HepG2 (cell line): ENCODE measurements at regions not wholly inside any gene's neighbourhood (a gene's known extent, or its start where the extent isn't known, plus 50 kb on each side); places are given as distances from the start of the nearest gene placed in this dataset.

Source experiments
- ATAC-seq: fragments of 200-7000 bp; cut with Tn5 transposase; 3 replicates; pipeline ENCODE4 v1.9.1; 2020; ENCODE audit warnings: mild to moderate bottlenecking, moderate library complexity
- BruUV-seq: library from RNA; stranded (reverse); fragments of 400-500 nt; replicated peaks from 2 replicates; lab custom pipeline; 2021; lab: Mats Ljungman, UMichigan
- CTCF ChIA-PET: fragments of 300-600 bp; formaldehyde crosslinking; extraction: SDS; loops from one replicate; lab custom pipeline; 2021; ENCODE audit warnings: low total read pairs, inconsistent platforms, low intra/inter-chr PET ratio; lab: Yijun Ruan, JAX
- POLR2A ChIA-PET: fragments of 350-600 bp; sonication (Branson Sonifier 250); formaldehyde crosslinking; loops from one replicate; lab custom pipeline; 2020; ENCODE audit warnings: antibody characterized with exemption, inconsistent platforms; lab: Yijun Ruan, JAX
- DNase-seq: peaks from one replicate; pipeline ENCODE4 v3.0.0-alpha.2; 2015; ENCODE audit warnings: low spot score
- FAIRE-seq: peaks from 3 replicates; lab custom pipeline; 2011; peaks lifted over from hg19 to GRCh38; lab: Jason Lieb, UNC
- H2AFZ ChIP-seq: one replicate; pipeline ENCODE4 v1.6.1; 2011; ENCODE audit warnings: low read length, inconsistent platforms
- H3K27ac ChIP-seq: fragments of 300-600 bp; 3 replicates; pipeline ENCODE4 v1.8.0; 2011; ENCODE audit warnings: mixed run types, mild to moderate bottlenecking, mixed read lengths, low read length, inconsistent platforms; ENCODE audit not compliant: insufficient read depth; ENCODE audit errors: extremely low read length
- H3K27me3 ChIP-seq, 2 experiments: fragments of 200-600 bp in 1 of 2; 2 replicates in 1 of 2; 3 replicates in 1 of 2; pipeline versions ENCODE4 v1.6.0 to v1.8.0; 2011; ENCODE audit warnings: low read length in 2 of 2, mild to moderate bottlenecking in 2 of 2, moderate library complexity in 2 of 2, inconsistent platforms in 1 of 2; ENCODE audit not compliant: insufficient read depth in 2 of 2, control insufficient read depth in 1 of 2
- H3K36me3 ChIP-seq, 2 experiments: fragments of 200-600 bp in 1 of 2; replicated peaks in 1 of 2; 2 replicates in 1 of 2; 3 replicates in 1 of 2; pipeline versions ENCODE4 v1.5.1 to v1.8.0; 2011; ENCODE audit warnings: low read length in 2 of 2, inconsistent platforms in 1 of 2; ENCODE audit not compliant: insufficient read depth in 2 of 2, control insufficient read depth in 1 of 2
- H3K4me1 ChIP-seq: 2 replicates; pipeline ENCODE4 v1.5.1; 2012; ENCODE audit warnings: low read length, inconsistent platforms; ENCODE audit not compliant: insufficient read depth
- H3K4me2 ChIP-seq: 2 replicates; pipeline ENCODE4 v1.6.0; 2011; ENCODE audit warnings: low read depth, low read length, inconsistent platforms
- H3K4me3 ChIP-seq, 3 experiments: fragments of 200-600 bp in 1 of 3; sonication (generic), shearing (Covaris generic) in 1 of 3; replicated peaks in 1 of 3; 2 replicates each; pipeline ENCODE4 v1.5.1; 2011 to 2016; ENCODE audit warnings: low read length in 3 of 3, inconsistent platforms in 2 of 3, low read depth in 2 of 3, mild to moderate bottlenecking in 2 of 3, control low read depth in 1 of 3, mixed read lengths in 1 of 3; ENCODE audit not compliant: insufficient read depth in 1 of 3
- H3K79me2 ChIP-seq: one replicate; pipeline ENCODE4 v1.6.1; 2011; ENCODE audit warnings: low read length, inconsistent platforms; ENCODE audit not compliant: insufficient read depth
- H3K9ac ChIP-seq: 2 replicates; pipeline ENCODE4 v1.6.0; 2011; ENCODE audit warnings: mild to moderate bottlenecking, low read depth, low read length, inconsistent platforms; ENCODE audit not compliant: insufficient read depth
- H3K9me3 ChIP-seq: 2 replicates; pipeline ENCODE4 v1.5.1; 2012; ENCODE audit warnings: mild to moderate bottlenecking, low read length
- H4K20me1 ChIP-seq: 2 replicates; pipeline ENCODE4 v1.6.0; 2011; ENCODE audit warnings: inconsistent platforms, mild to moderate bottlenecking, low read length, moderate library complexity; ENCODE audit not compliant: insufficient read depth
- AHDC1 ChIP-seq: sonication (generic); formaldehyde crosslinking; IDR thresholded peaks from 2 replicates; pipeline ENCODE4 v1.5.1; 2020; ENCODE audit warnings: mild to moderate bottlenecking, missing genetic modification reagents, borderline replicate concordance
- AHR ChIP-seq: IDR thresholded peaks from 2 replicates; pipeline ENCODE4 v1.6.1; 2018; ENCODE audit warnings: missing genetic modification reagents, missing compliant biosample characterization
- FOXK2 ChIP-seq: fragments of 450-650 bp; IDR thresholded peaks from 2 replicates; pipeline ENCODE4 v1.6.1; 2016
- KDM6A ChIP-seq: IDR thresholded peaks from 2 replicates; pipeline ENCODE4 v1.6.1; 2016; ENCODE audit warnings: low read depth
- PITX1 ChIP-seq: sonication (generic); formaldehyde crosslinking; IDR thresholded peaks from 2 replicates; pipeline ENCODE4 v1.5.1; 2020; ENCODE audit warnings: mild to moderate bottlenecking, missing genetic modification reagents
- SNAI1 ChIP-seq: sonication (generic); formaldehyde crosslinking; IDR thresholded peaks from 2 replicates; pipeline ENCODE4 v1.5.0; 2020; ENCODE audit warnings: mild to moderate bottlenecking, missing genetic modification reagents, borderline replicate concordance
- STAG1 ChIP-seq: sonication (generic); formaldehyde crosslinking; IDR thresholded peaks from 2 replicates; pipeline ENCODE4 v1.4.0; 2020; ENCODE audit warnings: missing genetic modification reagents
- TARDBP ChIP-seq: sonication (generic); formaldehyde crosslinking; IDR thresholded peaks from 2 replicates; pipeline ENCODE4 v1.8.0; 2022; ENCODE audit warnings: mild to moderate bottlenecking, missing genetic modification reagents
- TEAD3 ChIP-seq: optimal IDR thresholded peaks from 2 replicates; pipeline ENCODE3; 2016; ENCODE audit warnings: borderline replicate concordance
- ZNF142 ChIP-seq: sonication (generic); formaldehyde crosslinking; IDR thresholded peaks from 2 replicates; pipeline ENCODE4 v1.4.0; 2020; ENCODE audit warnings: missing genetic modification reagents
- ZNF513 ChIP-seq: sonication (generic); formaldehyde crosslinking; conservative IDR thresholded peaks from 2 replicates; pipeline ENCODE4 v1.5.0; 2020; ENCODE audit warnings: missing genetic modification reagents
- ZSCAN12 ChIP-seq: sonication (generic); formaldehyde crosslinking; IDR thresholded peaks from 2 replicates; pipeline ENCODE4 v1.9.0; 2021; ENCODE audit warnings: mild to moderate bottlenecking, missing genetic modification reagents
- WGBS: methylation state at CpG from one replicate; pipeline ENCODE4 v1.1.6; 2017; ENCODE audit warnings: low lambda C conversion rate; 5-methylcytosine and 5-hydroxymethylcytosine counted together
- in situ Hi-C: cut with HindIII; loops from 2 replicates; pipeline ENCODE4 v1.10.0; 2017; ENCODE audit warnings: low pct_unique_long_range_greater_than_20kb; ENCODE audit not compliant: extremely low pct_ligation_motif_present
- intact Hi-C: fragments of 100-400 bp; cut with micrococcal nuclease; formaldehyde crosslinking; loops from one replicate; pipeline ENCODE4 v1.10.0; 2022; ENCODE audit not compliant: unreplicated experiment

GRCh38 chr2:167689444-167689843 is 558.0 kb downstream of the STK39 start (continued):
- peak; percentile 82 for TF ChIP-seq TEAD3 (CRISPR knock-in tag)
- no peak for TF ChIP-seq FOXK2
- no peak for TF ChIP-seq AHR
- TF ChIP-seq STAG1 (CRISPR knock-in tag): peak; percentile 58

GRCh38 chr2:167686691-167687090 is 560.7 kb downstream of the STK39 start:
- peak overlapping the region; percentile 33 for H2AFZ ChIP-seq
- POLR2A ChIA-PET: no interaction called here
- FAIRE-seq (no peak), DNase-seq (no peak), ATAC-seq (peak; percentile 58; the same call in 1 of the 3 replicates)
- WGBS: 52% methylated on average over 7 of the region's 7 CpGs
- intact Hi-C loops: loop anchor here (5.0 kb wide), 1 partner anchor 431 kb away; no protein-coding TSS in a partner anchor
- H3K27ac ChIP-seq: no peak overlapping the region
- no peaks in the 10 kb centered on the region for H3K9me3 ChIP-seq
- no peaks in the 10 kb centered on the region for H3K4me1 ChIP-seq
- no peaks in the 10 kb centered on the region for H3K79me2 ChIP-seq
- no peaks in the 10 kb centered on the region for H3K36me3 ChIP-seq
- H3K4me3 ChIP-seq: no peak overlapping the region
- no peaks in the 10 kb centered on the region for H4K20me1 ChIP-seq
- H3K9ac ChIP-seq: no peak overlapping the region
- CTCF ChIA-PET: no interaction called here
- no peaks in the 10 kb centered on the region for H3K27me3 ChIP-seq
- BruUV-seq: no TSS peak
- in situ Hi-C loops: no loop called here
- H3K4me2 ChIP-seq: no peak overlapping the region
- TF ChIP-seq TARDBP: no peak
- no peak for TF ChIP-seq AHDC1 (CRISPR knock-in tag)
- no peak for TF ChIP-seq SNAI1 (CRISPR knock-in tag)
- TF ChIP-seq PITX1 (CRISPR knock-in tag): no peak
- TF ChIP-seq ZNF513 (CRISPR knock-in tag): no peak
- TF ChIP-seq KDM6A (CRISPR knock-in tag): no peak
- TF ChIP-seq ZSCAN12 (CRISPR knock-in tag): no peak
- no peak for TF ChIP-seq ZNF142 (CRISPR knock-in tag)
